UCSD-AML1 (cell line): ENCODE measurements at regions not wholly inside any gene's neighbourhood (a gene's known extent, or its start where the extent isn't known, plus 50 kb on each side); places are given as distances from the start of the nearest gene placed in this dataset.

Experiments
- DNase-seq: peaks from one replicate; lab custom pipeline; 2025; ENCODE audit not compliant: unreplicated experiment; lab: John Stamatoyannopoulos, UW

DNA sequence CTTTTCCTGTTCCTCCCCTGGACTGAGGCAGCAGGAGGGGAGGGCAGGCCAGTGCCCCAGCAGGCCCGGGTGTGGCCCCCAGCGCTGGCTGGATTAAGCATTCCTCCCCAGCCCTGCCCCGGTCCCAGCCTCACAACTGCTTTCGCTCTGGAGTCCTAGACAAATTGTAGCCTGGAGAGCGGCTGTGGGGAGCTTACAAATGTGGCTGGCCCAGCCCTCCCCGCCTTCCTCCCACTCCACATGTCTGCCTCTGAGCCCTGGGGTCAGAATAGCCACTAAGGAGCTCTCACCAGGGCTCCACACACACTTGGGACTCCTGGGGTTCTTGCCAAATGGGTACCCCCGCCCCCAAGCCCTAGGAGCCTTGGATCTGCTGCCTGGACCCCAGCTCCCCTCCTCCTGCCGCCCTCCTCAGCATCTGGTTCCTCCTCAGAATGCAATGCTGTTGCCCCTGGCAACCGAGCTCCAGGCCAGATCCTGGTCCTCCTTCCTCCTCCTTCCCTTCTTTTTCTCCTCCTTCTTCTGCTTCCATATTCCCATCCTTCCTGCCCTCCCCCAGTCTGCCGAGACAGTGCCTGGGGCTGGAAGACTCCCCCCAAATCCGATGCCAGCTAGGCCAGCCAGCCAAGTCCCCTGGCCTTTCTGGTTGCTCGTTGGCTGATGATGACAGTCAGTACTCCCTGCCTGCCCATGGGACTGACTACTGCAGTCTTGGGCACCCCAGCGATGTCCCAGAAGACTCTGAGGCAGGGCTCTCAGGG lies 91.1 kb downstream of the LINGO1 start:
- DNase-seq = no peak

DNA sequence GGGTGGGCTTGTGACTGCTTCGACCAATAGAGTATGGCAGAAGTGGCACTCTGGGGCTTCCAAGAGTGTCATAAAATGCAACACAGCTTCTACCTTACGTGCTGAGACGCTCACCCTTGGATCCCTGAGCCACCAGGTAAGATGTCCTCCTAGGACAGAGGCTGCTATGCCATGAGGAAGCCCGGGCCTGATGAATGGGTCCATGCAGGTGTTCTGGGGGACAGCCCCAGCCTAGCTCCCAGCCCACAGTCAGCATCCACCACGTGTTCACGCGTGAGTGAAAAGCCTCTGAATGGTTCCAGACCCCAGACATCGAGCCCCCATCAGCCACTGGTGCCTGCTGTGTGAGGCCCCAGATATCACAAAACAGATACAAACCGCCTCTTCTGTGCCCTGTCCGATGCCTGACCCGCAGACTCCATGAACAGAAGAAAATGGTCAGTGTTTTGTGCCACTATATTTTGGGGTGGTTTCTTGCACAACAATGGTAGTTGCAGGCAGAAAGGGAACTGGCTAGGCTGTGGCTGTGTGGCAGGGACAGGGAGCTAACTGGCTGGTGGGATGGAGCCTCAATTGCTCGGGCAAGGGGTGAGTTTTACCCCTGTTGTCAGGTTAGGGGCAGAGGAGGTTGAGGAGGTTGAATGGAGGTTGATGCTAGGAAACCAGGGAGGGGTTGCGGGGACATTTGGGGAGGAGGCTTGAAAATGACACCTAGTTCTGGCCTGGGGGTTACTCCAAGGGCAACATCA lies 92.2 kb downstream of the LINGO1 start:
- DNase-seq = no peak

DNA sequence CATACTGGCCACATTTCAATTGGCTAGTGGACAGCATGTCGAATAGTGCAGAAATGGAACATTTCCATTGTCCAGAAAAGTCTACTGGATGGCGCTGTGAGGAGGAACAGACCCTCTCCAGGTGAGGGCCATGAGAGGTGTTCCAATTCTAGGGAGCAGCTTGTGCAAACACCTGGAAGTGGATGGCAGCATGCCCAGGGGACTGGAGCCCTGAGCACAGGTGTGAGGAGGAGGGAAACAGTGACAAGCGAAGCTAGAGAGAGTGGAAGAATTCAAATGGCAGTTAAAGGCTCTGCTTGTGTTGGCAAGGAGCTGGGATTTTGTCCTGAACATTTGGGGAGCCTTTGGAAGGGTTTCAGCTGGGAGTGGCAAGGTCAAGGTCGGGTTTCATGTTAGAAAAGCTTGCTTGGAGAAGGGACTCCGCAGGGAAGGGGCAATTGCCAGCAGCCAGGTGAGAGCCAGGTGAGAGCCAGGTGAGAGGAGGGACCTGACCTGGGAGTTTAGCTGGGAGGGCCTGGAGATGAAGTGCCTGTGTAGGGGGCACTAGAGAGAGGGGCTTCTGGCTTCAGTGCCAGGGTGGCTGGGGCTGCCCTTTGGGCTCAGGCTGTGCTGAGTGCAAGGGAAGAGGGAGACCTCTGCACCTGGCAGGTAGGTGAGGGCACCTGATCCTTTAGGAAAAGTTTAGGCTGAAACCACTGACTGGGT lies 93.8 kb downstream of the LINGO1 start:
- no peak for DNase-seq

DNA sequence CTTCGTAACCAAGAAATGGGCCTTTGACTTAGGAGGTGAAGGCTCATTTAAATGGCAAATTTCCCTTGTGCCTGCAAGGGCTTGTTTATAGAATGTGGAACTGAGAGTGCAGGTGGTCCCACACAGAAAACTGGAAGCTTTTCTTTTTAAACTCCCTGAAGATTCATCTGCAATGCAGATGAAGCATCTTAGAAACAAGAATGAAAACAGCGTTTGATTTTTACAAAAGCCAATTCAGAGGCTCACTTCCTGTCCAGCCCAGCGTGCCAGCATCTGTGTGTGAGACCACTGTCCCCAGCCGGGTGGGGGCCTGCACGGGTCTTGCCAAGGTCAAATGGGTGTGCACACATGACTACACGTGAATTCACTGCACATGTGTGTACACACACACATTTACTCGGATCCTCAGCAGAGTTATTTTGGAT lies 94.7 kb downstream of the LINGO1 start:
- DNase-seq = no peak

DNA sequence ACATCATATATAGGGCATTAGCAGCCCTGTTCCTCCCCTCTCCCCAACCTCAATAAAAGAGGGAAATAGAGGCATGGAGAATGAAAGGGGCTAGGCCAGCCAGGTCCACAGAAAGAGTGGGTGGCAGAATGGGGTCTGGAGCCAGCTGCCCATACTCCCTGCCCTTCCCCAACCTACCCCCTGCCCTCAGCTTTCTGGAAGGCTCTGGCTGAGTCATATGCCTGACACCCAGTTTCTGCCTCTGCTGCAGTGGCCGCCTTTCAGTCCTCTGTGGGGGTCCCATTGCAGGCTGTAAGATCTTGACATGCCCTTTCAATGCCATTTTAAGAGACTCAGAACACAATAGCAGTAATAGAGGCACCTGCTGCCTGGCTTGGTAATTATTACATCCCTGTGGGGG lies 95.7 kb downstream of the LINGO1 start:
- no peak for DNase-seq

DNA sequence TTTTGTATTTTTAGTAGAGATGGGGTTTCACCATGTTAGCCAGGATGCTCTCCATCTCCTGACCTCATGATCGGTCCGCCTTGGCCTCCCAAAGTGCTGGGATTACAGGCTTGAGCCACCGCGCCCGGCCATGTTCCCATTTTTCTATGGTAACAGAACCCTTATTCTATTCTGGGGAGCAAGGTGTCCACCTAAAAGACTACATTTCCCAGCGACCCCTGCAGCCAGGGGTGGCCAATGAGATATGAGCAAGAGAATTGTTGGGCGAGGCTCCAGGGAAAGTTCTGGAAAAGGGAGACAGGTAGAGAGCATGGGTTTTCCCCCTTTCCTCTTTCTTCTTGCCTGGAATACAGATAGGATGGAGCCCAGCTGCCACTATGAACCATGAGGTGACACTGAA lies 96.9 kb downstream of the LINGO1 start:
- DNase-seq = no peak
